Naive thymus-derived CD4-positive, alpha-beta T cell (primary cell): ENCODE measurements at regions not wholly inside any gene's neighbourhood (a gene's known extent, or its start where the extent isn't known, plus 50 kb on each side); places are given as distances from the start of the nearest gene placed in this dataset.
"Not testable (repeated sequence)": the region's sequence is repeated elsewhere in the genome, so short reads cannot be mapped to it uniquely, and the experiment has no call there.

Source experiments
- ATAC-seq: fragments of 150-1000 bp; cut with Tn5 transposase; 2 replicates; pipeline ENCODE4 v1.10.0; 2021; ENCODE audit warnings: mild to moderate bottlenecking, moderate library complexity
- CTCF ChIA-PET: fragments of 350-600 bp; sonication (Branson Sonifier 250); formaldehyde crosslinking; loops from one replicate; lab custom pipeline; 2021; ENCODE audit warnings: antibody characterized with exemption; lab: Charles Lee
- POLR2A ChIA-PET: fragments of 350-600 bp; sonication (Branson Sonifier 250); formaldehyde crosslinking; loops from one replicate; lab custom pipeline; 2021; ENCODE audit warnings: antibody characterized with exemption, inconsistent platforms; lab: Charles Lee
- DNase-seq, 9 donors: peaks; one replicate each; pipeline versions ENCODE4 v3.0.0 to v3.0.0-alpha.2; 2020 to 2022; ENCODE audit warnings: mixed read lengths in 1 of 9
- H3K27ac ChIP-seq: one replicate; pipeline ENCODE4 v1.7.0; 2013; ENCODE audit warnings: mild to moderate bottlenecking, low read depth, low read length, moderate library complexity
- H3K27me3 ChIP-seq, 2 donors: one replicate each; pipeline ENCODE4 v1.7.0; 2013; ENCODE audit warnings: low read length in 2 of 2, mild to moderate bottlenecking in 2 of 2, moderate library complexity in 2 of 2; ENCODE audit not compliant: control insufficient read depth in 2 of 2, insufficient read depth in 2 of 2
- H3K36me3 ChIP-seq, 3 experiments: 1 replicate in 2 of 3; 2 replicates in 1 of 3; pipeline ENCODE4 v1.7.0; 2013; ENCODE audit warnings: low read length in 3 of 3, mild to moderate bottlenecking in 3 of 3, moderate library complexity in 1 of 3; ENCODE audit not compliant: insufficient read depth in 3 of 3, control insufficient read depth in 2 of 3
- H3K4me1 ChIP-seq, 2 donors: one replicate each; pipeline ENCODE4 v1.7.0; 2013; ENCODE audit warnings: low read length in 2 of 2, mild to moderate bottlenecking in 2 of 2, moderate library complexity in 1 of 2; ENCODE audit not compliant: control insufficient read depth in 2 of 2, insufficient read depth in 2 of 2
- H3K4me3 ChIP-seq: 2 replicates; pipeline ENCODE4 v1.7.0; 2013; ENCODE audit warnings: mild to moderate bottlenecking, low read length
- H3K9me3 ChIP-seq, 3 experiments: 1 replicate in 2 of 3; 2 replicates in 1 of 3; pipeline ENCODE4 v1.7.0; 2013; ENCODE audit warnings: low read length in 3 of 3; ENCODE audit not compliant: control insufficient read depth in 2 of 3
- H3K27ac Mint-ChIP-seq, 9 donors: one replicate each; pipeline ENCODE4 v1.8.0; 2020 to 2022; ENCODE audit warnings: mixed read lengths in 9 of 9, mild to moderate bottlenecking in 8 of 9, moderate library complexity in 5 of 9, inconsistent platforms in 2 of 9
- H3K27me3 Mint-ChIP-seq, 5 donors: one replicate each; pipeline ENCODE4 v1.8.0; 2021 to 2022; ENCODE audit warnings: mixed read lengths in 5 of 5, mild to moderate bottlenecking in 1 of 5
- H3K36me3 Mint-ChIP-seq, 5 donors: one replicate each; pipeline ENCODE4 v1.8.0; 2020 to 2022; ENCODE audit warnings: mixed read lengths in 5 of 5, mild to moderate bottlenecking in 3 of 5, inconsistent platforms in 1 of 5
- H3K4me1 Mint-ChIP-seq, 7 donors: one replicate each; pipeline ENCODE4 v1.8.0; 2020 to 2022; ENCODE audit warnings: mixed read lengths in 7 of 7, mild to moderate bottlenecking in 3 of 7, inconsistent platforms in 1 of 7
- H3K4me3 Mint-ChIP-seq, 10 donors: one replicate each; pipeline ENCODE4 v1.8.0; 2020 to 2022; ENCODE audit warnings: mild to moderate bottlenecking in 10 of 10, mixed read lengths in 10 of 10, moderate library complexity in 6 of 10, inconsistent platforms in 2 of 10
- H3K9me3 Mint-ChIP-seq, 11 donors: one replicate each; pipeline ENCODE4 v1.8.0; 2020 to 2022; ENCODE audit warnings: mixed read lengths in 11 of 11, mild to moderate bottlenecking in 4 of 11, inconsistent platforms in 1 of 11, moderate library complexity in 1 of 11
- intact Hi-C, 2 donors: fragments of 100-400 bp; cut with micrococcal nuclease; formaldehyde crosslinking; loops; one replicate each; pipeline ENCODE4 v1.15.1; 2023

DNA sequence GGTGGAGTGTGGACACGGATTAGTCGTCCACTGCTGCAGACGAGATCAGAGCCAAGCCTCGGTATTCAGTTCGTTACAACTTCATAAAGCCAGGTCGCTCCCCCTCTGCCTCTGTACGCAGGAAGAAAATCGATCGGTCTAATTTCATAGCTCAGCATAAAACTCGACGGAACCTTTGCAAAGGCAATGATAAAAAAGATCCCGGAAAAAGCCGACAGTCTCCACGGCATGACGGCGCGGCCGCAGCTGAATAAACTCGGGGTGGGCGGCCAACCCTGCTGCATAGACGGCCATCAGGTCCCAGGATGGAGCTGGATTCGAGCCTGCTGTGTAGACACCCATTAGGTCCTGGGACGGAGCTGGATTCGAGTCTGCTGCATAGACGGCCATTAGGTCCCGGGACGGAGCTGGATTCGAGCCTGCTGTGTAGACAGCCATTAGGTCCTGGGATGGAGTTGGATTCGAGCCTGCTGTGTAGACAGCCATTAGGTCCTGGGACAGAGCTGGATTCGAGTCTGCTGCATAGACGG is 113.8 kb upstream of the PPP2R3B start:
- Histone ChIP-seq H3K27ac (no peak overlapping the region), H3K4me3 (no peak overlapping the region), H3K4me1 (no peaks in the 10 kb centered on the region), H3K36me3 (no peaks in the 10 kb centered on the region), H3K9me3 (no peaks in the 10 kb centered on the region), H3K27me3 (peaks cover 0 to 4% of the 10 kb centered on the region in 2 donors)
- H3K9me3 Mint-ChIP-seq, result peaks cover 0 to 14% (median 8%) of the 10 kb centered on the region in 11 donors
- no peak for DNase-seq
- H3K4me1 Mint-ChIP-seq, result peaks cover 0 to 7% (median 6%) of the 10 kb centered on the region in 7 donors
- POLR2A ChIA-PET, result no interaction called here
- peaks cover 0 to 4% (median 0%) of the 10 kb centered on the region in 5 donors for H3K36me3 Mint-ChIP-seq
- CTCF ChIA-PET, result no interaction called here
- H3K27me3 Mint-ChIP-seq, result peaks cover 3 to 48% (median 24%) of the 10 kb centered on the region in 5 donors
- no peak overlapping the region for H3K4me3 Mint-ChIP-seq
- ATAC-seq, result no peak
- intact Hi-C loops, result no loop called here
- no peak overlapping the region for H3K27ac Mint-ChIP-seq

DNA sequence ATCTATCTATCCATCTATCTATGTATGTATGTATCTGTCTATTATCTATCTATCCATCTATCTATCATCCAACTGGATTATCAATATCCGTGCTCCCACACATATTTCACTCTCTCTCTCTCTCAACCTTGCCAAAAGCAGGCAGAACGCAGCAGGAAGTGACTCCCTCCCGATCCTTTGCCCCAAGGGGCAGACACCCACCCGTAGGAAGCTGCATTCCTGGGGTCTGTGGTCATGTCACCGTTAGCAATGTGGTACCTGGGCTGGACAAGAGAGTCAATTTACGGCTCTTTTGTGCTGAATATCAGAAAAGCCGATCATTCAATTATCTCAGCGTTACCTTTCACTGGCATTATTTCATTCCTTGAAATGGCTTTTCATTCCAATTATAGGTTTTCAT is 119.6 kb upstream of the PPP2R3B start:
- intact Hi-C loops, result no loop called here
- DNase-seq (no peak), ATAC-seq (no peak)
- Histone ChIP-seq H3K27ac (no peak overlapping the region), H3K9me3 (no peaks in the 10 kb centered on the region), H3K4me1 (no peaks in the 10 kb centered on the region), H3K4me3 (no peak overlapping the region), H3K27me3 (no peaks in the 10 kb centered on the region), H3K36me3 (no peaks in the 10 kb centered on the region)
- no peak overlapping the region for H3K27ac Mint-ChIP-seq
- no peaks in the 10 kb centered on the region for H3K4me1 Mint-ChIP-seq
- ChIA-PET CTCF (no interaction called here), POLR2A (no interaction called here)
- peaks cover 0 to 28% (median 20%) of the 10 kb centered on the region in 5 donors for H3K27me3 Mint-ChIP-seq
- H3K9me3 Mint-ChIP-seq, result peaks cover 6 to 35% (median 16%) of the 10 kb centered on the region in 11 donors
- peaks cover 0 to 12% (median 3%) of the 10 kb centered on the region in 5 donors for H3K36me3 Mint-ChIP-seq
- H3K4me3 Mint-ChIP-seq, result no peak overlapping the region

DNA sequence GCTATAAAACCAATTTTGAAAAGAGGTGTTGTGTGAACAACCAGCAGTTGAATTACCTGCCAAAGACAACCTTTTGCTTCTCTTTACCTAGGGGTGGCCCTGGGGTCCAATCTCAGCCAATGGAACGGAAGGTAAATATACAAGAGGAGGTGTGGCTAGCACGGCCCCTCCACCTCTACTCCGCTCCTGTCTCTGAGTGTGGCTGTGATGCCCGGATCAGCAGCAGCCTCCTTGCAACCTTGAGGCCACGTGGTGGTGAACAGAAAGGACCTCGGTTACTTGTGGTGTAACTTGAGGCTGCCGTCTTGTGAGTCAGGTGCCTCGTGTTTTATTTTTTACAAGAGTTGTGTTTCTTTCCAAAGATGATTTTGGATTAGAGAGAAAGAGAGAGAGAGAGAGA is 121.5 kb upstream of the PPP2R3B start:
- no peak overlapping the region for H3K4me3 Mint-ChIP-seq
- peaks cover 0 to 12% (median 6%) of the 10 kb centered on the region in 5 donors for H3K27me3 Mint-ChIP-seq
- CTCF ChIA-PET, result no interaction called here
- DNase-seq, result no peak
- no peak overlapping the region for H3K4me3 ChIP-seq
- no peak overlapping the region for H3K27ac Mint-ChIP-seq
- no peaks in the 10 kb centered on the region for H3K36me3 ChIP-seq
- POLR2A ChIA-PET, result no interaction called here
- no peaks in the 10 kb centered on the region for H3K4me1 Mint-ChIP-seq
- no peaks in the 10 kb centered on the region for H3K27me3 ChIP-seq
- intact Hi-C loops, result no loop called here
- H3K9me3 Mint-ChIP-seq, result peaks cover 3 to 27% (median 7%) of the 10 kb centered on the region in 11 donors
- H3K4me1 ChIP-seq, result no peaks in the 10 kb centered on the region
- H3K9me3 ChIP-seq, result no peaks in the 10 kb centered on the region
- no peak for ATAC-seq
- no peak overlapping the region for H3K27ac ChIP-seq
- H3K36me3 Mint-ChIP-seq, result peaks cover 0 to 8% (median 0%) of the 10 kb centered on the region in 5 donors

DNA sequence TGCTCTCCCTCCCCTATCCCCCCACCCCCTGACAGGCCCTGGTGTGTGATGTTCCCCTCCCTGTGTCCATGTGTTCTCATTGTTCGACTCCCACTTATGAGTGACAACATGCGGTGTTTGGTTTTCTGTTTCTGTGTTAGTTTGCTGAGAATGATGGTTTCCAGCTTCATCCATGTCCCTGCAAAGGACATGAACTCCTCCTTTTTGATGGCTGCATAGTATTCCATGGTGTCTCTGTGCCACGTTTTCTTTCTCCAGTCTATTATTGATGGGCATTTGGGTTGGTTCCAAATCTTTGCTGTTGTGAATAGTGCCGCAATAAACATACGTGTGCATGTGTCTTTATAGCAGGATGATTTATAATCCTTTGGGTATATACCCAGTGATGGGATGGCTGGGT is 121.8 kb upstream of the SHOX start:
- H3K4me3 ChIP-seq, H3K36me3 ChIP-seq, ATAC-seq, H3K27me3 ChIP-seq, H3K36me3 Mint-ChIP-seq, POLR2A ChIA-PET, intact Hi-C loops, DNase-seq, H3K4me3 Mint-ChIP-seq, H3K27ac Mint-ChIP-seq, H3K27ac ChIP-seq, CTCF ChIA-PET, H3K4me1 Mint-ChIP-seq, H3K4me1 ChIP-seq, H3K9me3 ChIP-seq: not testable (repeated sequence)
- Mint-ChIP-seq H3K9me3 (peaks cover 3 to 27% (median 7%) of the 10 kb centered on the region in 11 donors), H3K27me3 (peaks cover 0 to 12% (median 6%) of the 10 kb centered on the region in 5 donors)

DNA sequence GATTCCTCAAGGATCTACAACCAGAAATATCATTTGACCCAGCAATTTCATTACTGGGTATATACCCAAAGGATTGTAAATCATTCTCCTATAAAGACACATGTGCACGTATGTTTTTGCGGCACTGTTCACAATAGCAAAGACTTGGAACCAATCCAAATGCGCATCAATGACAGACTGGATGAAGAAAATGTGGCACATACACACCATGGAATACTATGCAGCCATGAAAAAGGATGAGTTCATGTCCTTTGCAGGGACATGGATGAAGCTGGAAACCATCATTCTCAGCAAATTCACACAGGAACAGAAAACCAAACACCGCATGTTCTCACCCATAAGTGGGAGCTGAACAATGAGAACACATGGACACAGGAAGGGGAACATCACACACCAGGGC is 119.5 kb upstream of the SHOX start:
- ATAC-seq, result not testable (repeated sequence)

DNA sequence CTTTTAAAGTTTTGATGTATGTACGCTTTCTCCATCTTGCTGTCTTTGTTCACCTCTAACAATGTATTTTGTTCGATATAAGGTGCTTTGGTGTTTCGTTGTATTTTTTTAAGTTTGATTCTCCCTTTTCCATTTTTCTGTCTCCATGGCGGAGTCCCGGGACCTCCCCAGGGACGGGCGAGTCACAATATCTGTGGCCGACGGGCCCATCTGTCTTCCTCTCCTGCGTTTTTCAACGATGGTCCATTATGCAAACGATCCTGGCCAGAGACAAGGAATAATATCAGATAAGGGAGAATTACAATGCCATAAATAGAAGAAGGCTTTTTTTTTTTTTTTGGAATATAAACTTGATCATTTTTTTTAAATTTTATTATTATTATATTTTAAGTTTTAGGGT is 112.3 kb upstream of the SHOX start:
- intact Hi-C loops, result no loop called here

More for the DNA sequence above, 119.5 kb upstream of the SHOX start:
- intact Hi-C loops, CTCF ChIA-PET, H3K27me3 Mint-ChIP-seq, H3K27ac ChIP-seq, H3K36me3 Mint-ChIP-seq, DNase-seq, H3K4me3 ChIP-seq, H3K4me3 Mint-ChIP-seq, H3K4me1 Mint-ChIP-seq, H3K27ac Mint-ChIP-seq, POLR2A ChIA-PET, H3K27me3 ChIP-seq, H3K9me3 ChIP-seq, H3K4me1 ChIP-seq, H3K36me3 ChIP-seq: not testable (repeated sequence)
- H3K9me3 Mint-ChIP-seq, result peaks cover 4 to 30% (median 8%) of the 10 kb centered on the region in 11 donors

DNA sequence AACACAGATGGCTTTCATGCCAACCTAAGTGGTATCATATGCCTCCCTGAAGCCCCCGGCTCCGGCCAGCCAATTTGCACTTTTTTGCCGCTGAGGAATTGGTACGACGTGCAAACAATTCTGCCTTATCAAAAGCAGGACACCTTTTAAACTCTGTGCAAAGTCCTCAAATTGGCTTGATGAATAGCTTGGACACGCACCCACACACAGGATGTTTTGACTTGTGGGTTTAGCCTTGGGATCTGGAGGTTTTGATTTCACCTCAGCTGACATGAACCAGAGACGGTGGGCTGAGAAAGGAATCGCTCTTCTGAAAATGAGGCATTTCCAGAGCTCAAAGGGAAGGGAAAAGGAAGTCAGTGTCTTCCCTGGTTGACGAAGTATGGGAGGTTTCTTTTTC is 110.8 kb upstream of the SHOX start:
- Histone ChIP-seq H3K27ac (no peak overlapping the region), H3K27me3 (peaks cover 0 to 2% of the 10 kb centered on the region in 2 donors), H3K36me3 (no peaks in the 10 kb centered on the region), H3K4me3 (no peak overlapping the region), H3K9me3 (no peaks in the 10 kb centered on the region), H3K4me1 (no peaks in the 10 kb centered on the region)
- Mint-ChIP-seq H3K27me3 (peaks cover 0 to 33% (median 14%) of the 10 kb centered on the region in 5 donors), H3K9me3 (peaks cover 0 to 38% (median 10%) of the 10 kb centered on the region in 11 donors), H3K27ac (no peak overlapping the region), H3K4me1 (peaks cover 0 to 2% (median 0%) of the 10 kb centered on the region in 7 donors), H3K36me3 (no peaks in the 10 kb centered on the region), H3K4me3 (no peak overlapping the region)
- DNase-seq (no peak), ATAC-seq (no peak)
- intact Hi-C loops, result no loop called here
- ChIA-PET POLR2A (no interaction called here), CTCF (no interaction called here)

More for the DNA sequence above, 112.3 kb upstream of the SHOX start:
- ChIA-PET CTCF (no interaction called here), POLR2A (no interaction called here)
- peaks cover 0 to 2% (median 0%) of the 10 kb centered on the region in 7 donors for H3K4me1 Mint-ChIP-seq
- DNase-seq (no peak), ATAC-seq (no peak)
- no peak overlapping the region for H3K4me3 Mint-ChIP-seq
- H3K27me3 Mint-ChIP-seq, result peaks cover 0 to 33% (median 14%) of the 10 kb centered on the region in 5 donors
- H3K36me3 ChIP-seq, result no peaks in the 10 kb centered on the region
- peaks cover 0 to 2% of the 10 kb centered on the region in 2 donors for H3K27me3 ChIP-seq
- H3K36me3 Mint-ChIP-seq, result no peaks in the 10 kb centered on the region
- H3K9me3 ChIP-seq, result no peaks in the 10 kb centered on the region
- peaks cover 0 to 34% (median 7%) of the 10 kb centered on the region in 11 donors for H3K9me3 Mint-ChIP-seq
- H3K27ac Mint-ChIP-seq, result no peak overlapping the region
- no peaks in the 10 kb centered on the region for H3K4me1 ChIP-seq
- no peak overlapping the region for H3K4me3 ChIP-seq
- H3K27ac ChIP-seq, result no peak overlapping the region
